Osteoblast (primary cell): ENCODE measurements at regions not wholly inside any gene's neighbourhood (a gene's known extent, or its start where the extent isn't known, plus 50 kb on each side); places are given as distances from the start of the nearest gene placed in this dataset.

Experiments
- DNase-seq: peaks from one replicate; pipeline ENCODE4 v3.0.0; 2011; ENCODE audit warnings: low spot score, mixed read lengths; ENCODE audit not compliant: insufficient read length; ENCODE audit errors: missing footprints
- H2AFZ ChIP-seq: 2 replicates; pipeline ENCODE4 v1.6.0; 2011; ENCODE audit warnings: mild to moderate bottlenecking, low read length
- H3K27ac ChIP-seq: 2 replicates; pipeline ENCODE4 v1.5.1; 2011; ENCODE audit warnings: mild to moderate bottlenecking, low read depth, low read length, moderate library complexity
- H3K27me3 ChIP-seq: 2 replicates; pipeline ENCODE4 v1.6.0; 2012; ENCODE audit warnings: mild to moderate bottlenecking, control low read depth, inconsistent platforms, low read length, moderate library complexity; ENCODE audit not compliant: insufficient read depth
- H3K36me3 ChIP-seq: 2 replicates; pipeline ENCODE4 v1.5.1; 2011; ENCODE audit warnings: mild to moderate bottlenecking, low read length, control low read depth, moderate library complexity; ENCODE audit not compliant: insufficient read depth
- H3K4me1 ChIP-seq: 2 replicates; pipeline ENCODE4 v1.5.1; 2011; ENCODE audit warnings: mild to moderate bottlenecking, low read length, control low read depth, moderate library complexity; ENCODE audit not compliant: insufficient read depth
- H3K4me2 ChIP-seq: 2 replicates; pipeline ENCODE4 v1.6.0; 2011; ENCODE audit warnings: mild to moderate bottlenecking, low read length; ENCODE audit not compliant: insufficient read depth
- H3K4me3 ChIP-seq: fragments of 200-600 bp; sonication (generic); 3 replicates; pipeline ENCODE4 v1.5.1; 2012; ENCODE audit warnings: mild to moderate bottlenecking, low read length, inconsistent platforms; ENCODE audit not compliant: insufficient read depth
- H3K79me2 ChIP-seq: 2 replicates; pipeline ENCODE4 v1.6.0; 2012; ENCODE audit warnings: mild to moderate bottlenecking, low read length, control low read depth, inconsistent platforms; ENCODE audit not compliant: insufficient read depth
- H3K9me3 ChIP-seq: 2 replicates; pipeline ENCODE4 v1.5.1; 2011; ENCODE audit warnings: low read depth, low read length, control low read depth
- H4K20me1 ChIP-seq: 2 replicates; pipeline ENCODE4 v1.6.0; 2012; ENCODE audit warnings: mild to moderate bottlenecking, low read length, control low read depth; ENCODE audit not compliant: insufficient read depth
- TF ChIP-seq, protein P1 (sequence below): IDR thresholded peaks from 2 replicates; pipeline ENCODE4 v1.5.1; 2011; ENCODE audit warnings: mild to moderate bottlenecking, low read depth, low read length, moderate library complexity; ENCODE audit errors: extremely low read depth

DNA sequence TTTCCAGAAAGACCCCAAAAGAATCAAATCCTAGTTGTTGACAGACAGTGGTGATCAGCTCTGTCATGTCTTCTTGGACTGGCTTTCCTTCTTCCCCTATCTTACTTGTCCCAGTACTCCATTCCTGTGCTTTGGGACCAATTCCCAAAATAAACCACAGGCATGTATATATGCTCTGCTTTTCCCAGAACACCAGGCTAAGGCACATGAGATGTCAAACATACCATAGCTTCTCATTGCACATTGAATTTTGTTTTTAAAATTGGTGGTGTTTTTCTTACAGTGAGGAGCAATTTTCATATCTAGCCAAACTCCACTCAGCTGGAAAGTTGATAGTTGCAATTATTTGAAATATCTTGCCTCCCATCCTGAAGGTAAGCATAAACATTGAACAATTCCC lies 88.9 kb upstream of the RGPD4 start:
- H3K27me3 ChIP-seq: no peaks in the 10 kb centered on the region
- H3K4me2 ChIP-seq: no peak overlapping the region
- no peaks in the 10 kb centered on the region for H3K79me2 ChIP-seq
- no peaks in the 10 kb centered on the region for H3K9me3 ChIP-seq
- TF ChIP-seq, protein P1, sequence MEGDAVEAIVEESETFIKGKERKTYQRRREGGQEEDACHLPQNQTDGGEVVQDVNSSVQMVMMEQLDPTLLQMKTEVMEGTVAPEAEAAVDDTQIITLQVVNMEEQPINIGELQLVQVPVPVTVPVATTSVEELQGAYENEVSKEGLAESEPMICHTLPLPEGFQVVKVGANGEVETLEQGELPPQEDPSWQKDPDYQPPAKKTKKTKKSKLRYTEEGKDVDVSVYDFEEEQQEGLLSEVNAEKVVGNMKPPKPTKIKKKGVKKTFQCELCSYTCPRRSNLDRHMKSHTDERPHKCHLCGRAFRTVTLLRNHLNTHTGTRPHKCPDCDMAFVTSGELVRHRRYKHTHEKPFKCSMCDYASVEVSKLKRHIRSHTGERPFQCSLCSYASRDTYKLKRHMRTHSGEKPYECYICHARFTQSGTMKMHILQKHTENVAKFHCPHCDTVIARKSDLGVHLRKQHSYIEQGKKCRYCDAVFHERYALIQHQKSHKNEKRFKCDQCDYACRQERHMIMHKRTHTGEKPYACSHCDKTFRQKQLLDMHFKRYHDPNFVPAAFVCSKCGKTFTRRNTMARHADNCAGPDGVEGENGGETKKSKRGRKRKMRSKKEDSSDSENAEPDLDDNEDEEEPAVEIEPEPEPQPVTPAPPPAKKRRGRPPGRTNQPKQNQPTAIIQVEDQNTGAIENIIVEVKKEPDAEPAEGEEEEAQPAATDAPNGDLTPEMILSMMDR: no peak
- H3K4me3 ChIP-seq: no peak overlapping the region
- H3K4me1 ChIP-seq: no peaks in the 10 kb centered on the region
- H3K27ac ChIP-seq: no peak overlapping the region
- H4K20me1 ChIP-seq: no peaks in the 10 kb centered on the region
- no peaks in the 10 kb centered on the region for H3K36me3 ChIP-seq
- no peak for DNase-seq
- no peak overlapping the region for H2AFZ ChIP-seq

DNA sequence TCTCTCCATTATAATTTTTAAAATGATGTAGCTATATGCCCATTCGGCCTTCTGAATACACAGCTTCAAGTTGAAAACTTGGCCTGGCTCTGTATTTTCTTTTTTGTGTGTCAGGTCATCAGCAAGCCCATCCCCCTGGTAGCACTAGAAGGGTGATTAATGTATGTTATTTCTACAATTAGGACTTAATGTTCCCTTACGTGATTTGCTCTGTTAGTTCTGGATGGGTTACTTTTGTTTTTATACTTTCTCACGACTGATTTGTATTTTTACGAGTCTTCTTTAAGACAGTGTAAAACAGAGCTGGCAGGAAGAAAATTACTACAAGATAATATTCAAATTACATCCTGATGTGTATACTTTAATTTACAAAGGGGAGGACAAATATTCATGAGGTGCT lies 88.4 kb upstream of the RGPD4 start:
- H3K27ac ChIP-seq: no peak overlapping the region
- H3K9me3 ChIP-seq: no peaks in the 10 kb centered on the region
- no peaks in the 10 kb centered on the region for H4K20me1 ChIP-seq
- no peak overlapping the region for H3K4me3 ChIP-seq
- no peaks in the 10 kb centered on the region for H3K27me3 ChIP-seq
- no peaks in the 10 kb centered on the region for H3K79me2 ChIP-seq
- no peak for DNase-seq
- no peak overlapping the region for H3K4me2 ChIP-seq
- no peaks in the 10 kb centered on the region for H3K36me3 ChIP-seq
- no peaks in the 10 kb centered on the region for H3K4me1 ChIP-seq
- TF ChIP-seq, protein P1: no peak
- H2AFZ ChIP-seq: no peak overlapping the region

DNA sequence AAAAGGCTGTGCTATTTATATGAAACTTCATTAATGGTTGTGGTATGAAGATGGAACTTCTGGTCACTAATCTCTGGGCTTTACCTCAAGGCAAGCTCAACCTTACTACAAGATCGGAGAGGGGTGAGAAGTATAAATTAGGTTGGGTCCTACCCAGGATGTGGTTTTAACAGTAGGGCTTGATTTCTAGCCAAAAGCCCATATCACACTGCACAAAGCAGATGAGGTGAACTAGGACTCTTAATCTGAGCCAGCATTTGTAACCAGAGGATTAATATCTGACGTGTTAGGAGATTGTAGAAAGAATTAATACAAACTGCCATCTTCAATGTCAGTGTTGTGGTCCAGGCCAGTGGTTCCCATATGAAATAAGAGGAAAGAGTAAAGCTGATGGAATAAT lies 86.4 kb upstream of the RGPD4 start:
- H3K9me3 ChIP-seq: no peaks in the 10 kb centered on the region
- no peaks in the 10 kb centered on the region for H4K20me1 ChIP-seq
- no peaks in the 10 kb centered on the region for H3K4me1 ChIP-seq
- H3K79me2 ChIP-seq: no peaks in the 10 kb centered on the region
- no peak overlapping the region for H3K4me2 ChIP-seq
- no peaks in the 10 kb centered on the region for H3K27me3 ChIP-seq
- H3K27ac ChIP-seq: no peak overlapping the region
- DNase-seq: no peak
- H3K36me3 ChIP-seq: no peaks in the 10 kb centered on the region
- no peak overlapping the region for H3K4me3 ChIP-seq
- TF ChIP-seq, protein P1: no peak
- no peak overlapping the region for H2AFZ ChIP-seq

DNA sequence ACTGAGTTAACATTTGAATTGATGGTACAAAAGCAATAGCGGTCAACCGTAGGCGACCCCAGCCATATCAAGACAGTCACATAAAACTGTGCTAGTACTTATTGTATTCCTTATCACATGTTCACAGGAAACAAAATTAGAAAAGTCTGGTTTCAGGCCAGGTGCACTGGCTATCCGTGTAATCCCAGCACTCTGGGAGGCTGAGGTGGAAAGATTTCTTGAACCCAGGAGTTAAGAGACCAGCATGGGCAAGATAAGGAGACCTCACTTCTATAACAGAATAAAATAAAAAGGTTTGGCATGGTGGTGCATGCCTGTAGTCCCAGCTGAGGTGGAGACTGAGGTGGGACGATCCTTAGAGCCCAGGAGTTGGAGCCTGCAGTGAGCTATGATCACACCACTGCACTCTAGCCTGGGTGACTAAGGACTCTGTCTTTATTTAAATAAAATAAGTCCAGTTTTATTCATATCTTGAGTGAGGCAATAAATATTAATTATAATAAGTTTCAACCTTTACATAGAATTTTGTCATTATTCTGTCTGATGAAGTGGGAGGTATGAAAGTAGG lies 84.1 kb upstream of the RGPD4 start:
- H3K4me2 ChIP-seq: no peak overlapping the region
- no peaks in the 10 kb centered on the region for H3K36me3 ChIP-seq
- no peak overlapping the region for H3K4me3 ChIP-seq
- TF ChIP-seq, protein P1: no peak
- no peak overlapping the region for H3K27ac ChIP-seq
- no peaks in the 10 kb centered on the region for H3K4me1 ChIP-seq
- no peaks in the 10 kb centered on the region for H3K79me2 ChIP-seq
- DNase-seq: no peak
- no peak overlapping the region for H2AFZ ChIP-seq
- no peaks in the 10 kb centered on the region for H3K9me3 ChIP-seq
- H3K27me3 ChIP-seq: no peaks in the 10 kb centered on the region
- no peaks in the 10 kb centered on the region for H4K20me1 ChIP-seq
